A549 (cell line): ENCODE measurements at regions not wholly inside any gene's neighbourhood (a gene's known extent, or its start where the extent isn't known, plus 50 kb on each side); places are given as distances from the start of the nearest gene placed in this dataset.

ENCODE experiments used
- CHD4 ChIP-seq: fragments of 200-600 bp; sonication (generic); IDR thresholded peaks from 2 replicates; pipeline ENCODE4 v1.6.1; 2016; ENCODE audit warnings: antibody characterized with exemption, mild to moderate bottlenecking, borderline replicate concordance
- CTCF ChIP-seq: fragments of >200 bp; sonication (Bioruptor Twin); formaldehyde crosslinking; IDR thresholded peaks from 3 replicates; pipeline ENCODE4 v1.5.1; 2016
- EP300 ChIP-seq, 2 experiments: fragments of >200 bp; sonication (Bioruptor Twin); formaldehyde crosslinking; IDR thresholded peaks; 2 replicates in 1 of 2; 3 replicates in 1 of 2; pipeline ENCODE4 v1.6.1; 2016 to 2017
- FOSB ChIP-seq: fragments of 250-450 bp; sonication (Bioruptor Pico); IDR thresholded peaks from 2 replicates; pipeline ENCODE4 v1.5.0; 2020; ENCODE audit warnings: mild to moderate bottlenecking, moderate library complexity
- NR3C1 ChIP-seq: fragments of >200 bp; sonication (Bioruptor Twin); formaldehyde crosslinking; IDR thresholded peaks from 3 replicates; pipeline ENCODE4 v1.6.1; 2017
- POLR2A ChIP-seq: IDR thresholded peaks from 2 replicates; pipeline ENCODE4 v1.6.1; 2012; ENCODE audit warnings: mild to moderate bottlenecking, low read length
- TF ChIP-seq, protein P1 (sequence below): fragments of 450-650 bp; IDR thresholded peaks from 2 replicates; pipeline ENCODE4 v1.6.1; 2014; ENCODE audit warnings: antibody characterized with exemption

GRCh38 chr15:96638793-96639192 is 308.3 kb downstream of the NR2F2 start:
- no peak for TF ChIP-seq CTCF
- no peak for TF ChIP-seq FOSB (CRISPR knock-in tag)
- TF ChIP-seq, protein P1, sequence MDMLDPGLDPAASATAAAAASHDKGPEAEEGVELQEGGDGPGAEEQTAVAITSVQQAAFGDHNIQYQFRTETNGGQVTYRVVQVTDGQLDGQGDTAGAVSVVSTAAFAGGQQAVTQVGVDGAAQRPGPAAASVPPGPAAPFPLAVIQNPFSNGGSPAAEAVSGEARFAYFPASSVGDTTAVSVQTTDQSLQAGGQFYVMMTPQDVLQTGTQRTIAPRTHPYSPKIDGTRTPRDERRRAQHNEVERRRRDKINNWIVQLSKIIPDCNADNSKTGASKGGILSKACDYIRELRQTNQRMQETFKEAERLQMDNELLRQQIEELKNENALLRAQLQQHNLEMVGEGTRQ = no peak
- no peak for TF ChIP-seq EP300 (IDR thresholded peaks at IDR 0.05)
- no peak for TF ChIP-seq CHD4
- no peak for TF ChIP-seq NR3C1
- TF ChIP-seq POLR2A = no peak
